Endothelial cell (in vitro differentiated cells): ENCODE measurements at regions not wholly inside any gene's neighbourhood (a gene's known extent, or its start where the extent isn't known, plus 50 kb on each side); places are given as distances from the start of the nearest gene placed in this dataset.

Experiments used
- DNase-seq: peaks from one replicate; pipeline ENCODE4 v3.0.0; 2021; ENCODE audit warnings: low spot score
- H3K27ac Mint-ChIP-seq: one replicate; pipeline ENCODE4 v1.8.0; 2021; ENCODE audit warnings: mixed read lengths, inconsistent platforms; ENCODE audit not compliant: unreplicated experiment
- H3K27me3 Mint-ChIP-seq: one replicate; pipeline ENCODE4 v1.8.0; 2021; ENCODE audit warnings: mild to moderate bottlenecking, moderate library complexity, mixed read lengths, inconsistent platforms; ENCODE audit not compliant: unreplicated experiment
- H3K36me3 Mint-ChIP-seq: one replicate; pipeline ENCODE4 v1.8.0; 2021; ENCODE audit warnings: mild to moderate bottlenecking, low read depth, mixed read lengths, inconsistent platforms; ENCODE audit not compliant: unreplicated experiment
- H3K4me1 Mint-ChIP-seq: one replicate; pipeline ENCODE4 v1.8.0; 2021; ENCODE audit warnings: mild to moderate bottlenecking, mixed read lengths, inconsistent platforms; ENCODE audit not compliant: unreplicated experiment
- H3K4me3 Mint-ChIP-seq: one replicate; pipeline ENCODE4 v1.8.0; 2021; ENCODE audit warnings: mild to moderate bottlenecking, mixed read lengths, inconsistent platforms; ENCODE audit not compliant: unreplicated experiment
- H3K9me3 Mint-ChIP-seq: one replicate; pipeline ENCODE4 v1.8.0; 2021; ENCODE audit warnings: mixed read lengths, inconsistent platforms; ENCODE audit not compliant: unreplicated experiment
- TF ChIP-seq, protein P1 (sequence below): fragments of 200-600 bp; sonication (generic); IDR thresholded peaks from one replicate; pipeline ENCODE4 v1.5.0; 2021; ENCODE audit warnings: antibody characterized with exemption; ENCODE audit not compliant: unreplicated experiment

DNA sequence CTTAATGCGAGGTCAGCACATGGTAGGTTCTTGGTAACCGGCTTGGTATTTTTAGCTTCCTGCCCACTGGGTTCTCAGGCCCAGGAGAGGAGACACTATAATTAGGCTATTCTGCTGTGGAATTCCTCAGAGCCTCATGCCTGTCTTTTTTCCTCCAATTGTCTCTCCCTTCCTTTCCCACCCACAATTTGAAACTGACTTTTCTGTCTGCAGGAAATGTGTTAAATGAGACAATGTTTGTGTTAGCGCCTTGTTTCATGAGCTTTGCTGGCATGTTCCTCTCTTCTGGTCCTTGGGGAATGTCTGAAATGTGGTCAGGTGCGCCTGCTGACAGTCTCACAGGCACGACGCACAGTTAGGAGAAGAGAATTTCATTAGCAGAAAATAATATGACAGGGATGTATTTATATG lies 223.6 kb upstream of the CTNNB1 start:
- DNase-seq = peak; percentile 39
- peaks cover 77% of the 10 kb centered on the region for H3K4me1 Mint-ChIP-seq
- H3K9me3 Mint-ChIP-seq = no peaks in the 10 kb centered on the region
- peaks cover 13% of the 10 kb centered on the region for H3K27me3 Mint-ChIP-seq
- peaks cover 4% of the 10 kb centered on the region for H3K36me3 Mint-ChIP-seq
- peak overlapping the region; percentile 99 for H3K27ac Mint-ChIP-seq
- TF ChIP-seq, protein P1, sequence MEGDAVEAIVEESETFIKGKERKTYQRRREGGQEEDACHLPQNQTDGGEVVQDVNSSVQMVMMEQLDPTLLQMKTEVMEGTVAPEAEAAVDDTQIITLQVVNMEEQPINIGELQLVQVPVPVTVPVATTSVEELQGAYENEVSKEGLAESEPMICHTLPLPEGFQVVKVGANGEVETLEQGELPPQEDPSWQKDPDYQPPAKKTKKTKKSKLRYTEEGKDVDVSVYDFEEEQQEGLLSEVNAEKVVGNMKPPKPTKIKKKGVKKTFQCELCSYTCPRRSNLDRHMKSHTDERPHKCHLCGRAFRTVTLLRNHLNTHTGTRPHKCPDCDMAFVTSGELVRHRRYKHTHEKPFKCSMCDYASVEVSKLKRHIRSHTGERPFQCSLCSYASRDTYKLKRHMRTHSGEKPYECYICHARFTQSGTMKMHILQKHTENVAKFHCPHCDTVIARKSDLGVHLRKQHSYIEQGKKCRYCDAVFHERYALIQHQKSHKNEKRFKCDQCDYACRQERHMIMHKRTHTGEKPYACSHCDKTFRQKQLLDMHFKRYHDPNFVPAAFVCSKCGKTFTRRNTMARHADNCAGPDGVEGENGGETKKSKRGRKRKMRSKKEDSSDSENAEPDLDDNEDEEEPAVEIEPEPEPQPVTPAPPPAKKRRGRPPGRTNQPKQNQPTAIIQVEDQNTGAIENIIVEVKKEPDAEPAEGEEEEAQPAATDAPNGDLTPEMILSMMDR = no peak
- no peak overlapping the region for H3K4me3 Mint-ChIP-seq

DNA sequence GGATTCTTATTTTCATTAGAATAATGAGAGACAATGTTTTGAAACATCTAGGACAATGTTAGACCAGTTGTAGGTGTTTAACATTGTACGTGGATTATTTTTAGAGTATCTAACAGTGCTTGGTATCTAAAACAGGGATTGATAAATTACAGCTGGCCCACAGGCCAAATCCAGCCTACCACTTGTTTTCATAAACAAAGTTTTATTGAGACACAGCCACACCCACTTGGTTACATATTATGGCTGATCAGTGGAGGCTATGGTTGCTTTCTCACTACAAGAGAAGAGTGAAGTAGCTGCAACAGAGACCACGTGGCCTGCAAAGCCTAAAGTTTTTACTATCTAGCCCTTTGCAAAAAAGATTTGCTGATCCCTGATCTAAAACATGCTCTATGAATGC lies 223.1 kb upstream of the CTNNB1 start:
- Mint-ChIP-seq H3K36me3 (peaks cover 4% of the 10 kb centered on the region), H3K27me3 (peaks cover 13% of the 10 kb centered on the region), H3K4me1 (peaks cover 73% of the 10 kb centered on the region), H3K4me3 (no peak overlapping the region), H3K27ac (peak overlapping the region; percentile 99), H3K9me3 (no peaks in the 10 kb centered on the region)
- no peak for DNase-seq
- TF ChIP-seq, protein P1 = no peak

DNA sequence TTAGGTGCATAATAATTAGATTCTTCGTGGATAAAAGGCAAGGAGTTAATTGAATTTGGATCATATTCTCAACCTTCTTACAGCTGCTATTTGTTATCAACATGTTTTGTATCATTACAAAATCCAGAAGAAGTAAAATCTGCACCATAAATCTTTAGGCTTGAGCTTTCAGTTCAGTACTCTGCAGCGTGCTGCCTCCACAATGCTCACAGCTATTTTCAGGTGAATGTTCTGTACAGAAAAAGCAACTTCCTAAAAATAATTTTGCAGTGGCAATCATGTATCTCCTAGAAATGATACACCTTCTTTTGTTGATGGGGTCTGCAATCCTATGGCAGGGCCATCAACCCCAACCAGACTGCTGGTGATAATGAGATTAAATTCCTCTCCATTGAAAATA lies 220.9 kb upstream of the CTNNB1 start:
- Mint-ChIP-seq H3K9me3 (no peaks in the 10 kb centered on the region), H3K27me3 (peaks cover 13% of the 10 kb centered on the region), H3K36me3 (peaks cover 4% of the 10 kb centered on the region), H3K4me1 (peaks cover 55% of the 10 kb centered on the region), H3K27ac (peak overlapping the region; percentile 78), H3K4me3 (no peak overlapping the region)
- DNase-seq = no peak
- TF ChIP-seq, protein P1 = no peak

DNA sequence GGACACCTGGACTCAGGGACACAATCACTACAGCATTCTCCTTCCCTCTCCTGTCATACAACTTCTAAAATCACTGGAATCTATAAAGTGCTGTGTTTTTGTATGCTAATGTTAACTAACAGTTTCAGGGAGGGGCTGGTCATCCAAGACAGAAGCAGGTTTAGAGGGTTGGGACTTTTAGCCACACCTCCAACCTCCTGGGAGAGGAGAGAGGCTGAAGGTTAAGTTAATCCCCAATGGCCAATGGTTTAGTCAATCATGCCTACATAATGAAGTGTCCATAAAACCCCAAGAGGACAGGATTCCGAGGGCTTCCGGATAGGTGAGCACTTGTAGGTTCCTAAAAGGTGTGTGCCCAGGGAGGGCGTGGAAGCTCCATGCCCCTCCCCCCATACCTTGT lies 219.3 kb upstream of the CTNNB1 start:
- Mint-ChIP-seq H3K36me3 (no peaks in the 10 kb centered on the region), H3K27ac (no peak overlapping the region), H3K4me1 (peaks cover 41% of the 10 kb centered on the region), H3K27me3 (peaks cover 9% of the 10 kb centered on the region), H3K9me3 (no peaks in the 10 kb centered on the region), H3K4me3 (no peak overlapping the region)
- TF ChIP-seq, protein P1 = no peak
- no peak for DNase-seq

DNA sequence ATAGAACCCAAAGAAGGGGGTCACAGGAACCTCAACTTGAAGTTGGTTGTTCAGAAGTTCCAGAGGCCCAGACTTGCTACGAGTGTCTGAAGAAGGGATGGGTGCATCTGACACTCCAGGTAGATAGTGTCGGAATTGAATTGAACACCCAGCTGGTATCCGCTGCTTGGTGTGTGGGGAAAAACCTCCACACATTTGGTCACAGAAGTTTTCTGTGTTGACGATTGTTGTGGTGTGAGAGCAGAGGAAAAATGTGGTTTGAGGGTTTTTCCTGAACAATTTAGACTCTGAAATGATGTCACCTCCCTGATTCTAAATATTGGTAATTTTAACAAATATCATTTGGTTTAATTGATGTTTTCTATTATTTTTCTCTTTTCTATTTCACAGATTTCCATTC lies 218.8 kb upstream of the CTNNB1 start:
- H3K4me1 Mint-ChIP-seq = peaks cover 39% of the 10 kb centered on the region
- TF ChIP-seq, protein P1 = no peak
- no peak overlapping the region for H3K4me3 Mint-ChIP-seq
- no peaks in the 10 kb centered on the region for H3K9me3 Mint-ChIP-seq
- H3K27ac Mint-ChIP-seq = no peak overlapping the region
- H3K36me3 Mint-ChIP-seq = no peaks in the 10 kb centered on the region
- H3K27me3 Mint-ChIP-seq = peaks cover 6% of the 10 kb centered on the region
- no peak for DNase-seq
